Fibroblast of skin of scalp (primary cell): ENCODE measurements at regions not wholly inside any gene's neighbourhood (a gene's known extent, or its start where the extent isn't known, plus 50 kb on each side); places are given as distances from the start of the nearest gene placed in this dataset.

Experiments used
- DNase-seq: peaks from one replicate; pipeline ENCODE4 v3.0.0-alpha.2; 2013

- peak; percentile 11 for DNase-seq
Measured at GRCh38 chr15:29601811-29602210, 220.5 kb downstream of the TJP1 start.

DNA sequence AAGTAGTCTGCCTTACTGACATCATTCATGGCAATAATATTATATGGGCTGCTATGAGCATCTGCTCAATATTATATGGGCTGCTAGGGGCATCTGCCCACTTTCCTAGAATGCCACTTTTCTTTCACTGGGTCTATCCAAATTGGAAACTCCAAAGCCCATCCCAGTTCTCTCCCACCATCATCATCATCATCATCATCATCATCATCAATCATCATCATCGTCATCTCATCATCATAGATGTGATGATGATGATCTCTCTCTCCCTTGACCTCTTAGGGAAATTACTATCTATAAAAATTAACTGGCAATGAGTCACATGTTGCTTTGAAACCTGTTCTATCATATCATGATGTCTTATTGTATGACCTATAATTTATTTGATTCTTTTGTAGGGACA lies 222.0 kb downstream of the TJP1 start:
- no peak for DNase-seq

GRCh38 chr15:29596266-29596665 lies 226.0 kb downstream of the TJP1 start:
- DNase-seq: peak; percentile 68

- DNase-seq: no peak
Measured at GRCh38 chr15:29593629-29594028, 228.6 kb downstream of the TJP1 start.

GRCh38 chr15:29593111-29593510 lies 229.2 kb downstream of the TJP1 start:
- no peak for DNase-seq

- DNase-seq: no peak
Measured at GRCh38 chr15:29590701-29591100, 231.6 kb downstream of the TJP1 start.

DNA sequence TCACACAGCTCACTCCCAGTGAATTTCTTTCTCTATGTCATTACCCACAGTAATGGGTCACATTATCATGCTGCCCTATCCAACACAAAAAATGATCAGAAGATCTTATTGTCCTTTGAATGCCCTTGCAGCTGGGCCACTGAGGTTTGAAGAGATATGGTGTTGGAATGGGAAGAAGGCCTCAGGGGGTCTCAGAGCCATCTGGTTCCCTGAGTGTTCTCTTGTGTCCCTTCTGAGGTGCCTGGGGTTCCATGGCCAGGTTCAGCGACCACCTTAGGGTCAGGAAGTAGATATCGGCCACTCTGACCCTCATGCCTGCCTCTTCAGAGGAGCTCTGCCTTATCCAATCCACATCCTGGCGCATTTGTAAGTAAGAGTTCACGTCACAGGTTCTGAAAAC lies 232.3 kb downstream of the TJP1 start:
- no peak for DNase-seq

DNA sequence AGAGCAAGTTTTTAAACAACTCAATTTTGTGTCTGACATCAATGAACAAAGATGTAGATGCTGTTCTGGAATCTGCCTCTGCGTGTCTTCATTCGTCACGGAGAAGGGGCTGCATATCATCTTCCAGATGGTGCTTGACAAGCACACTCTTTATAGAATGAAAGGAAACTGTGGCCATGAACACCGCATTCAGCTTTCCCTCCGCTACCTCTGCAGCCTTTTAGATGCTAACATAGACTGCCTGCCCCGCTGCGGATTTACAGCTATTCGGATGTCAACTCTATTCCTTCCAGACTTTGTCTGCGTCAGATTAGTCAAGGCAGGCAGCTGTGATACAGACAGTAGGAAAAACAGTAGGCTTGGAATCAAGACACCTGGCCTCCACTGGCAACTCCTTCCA lies 232.9 kb downstream of the TJP1 start:
- peak; percentile 8 for DNase-seq

DNA sequence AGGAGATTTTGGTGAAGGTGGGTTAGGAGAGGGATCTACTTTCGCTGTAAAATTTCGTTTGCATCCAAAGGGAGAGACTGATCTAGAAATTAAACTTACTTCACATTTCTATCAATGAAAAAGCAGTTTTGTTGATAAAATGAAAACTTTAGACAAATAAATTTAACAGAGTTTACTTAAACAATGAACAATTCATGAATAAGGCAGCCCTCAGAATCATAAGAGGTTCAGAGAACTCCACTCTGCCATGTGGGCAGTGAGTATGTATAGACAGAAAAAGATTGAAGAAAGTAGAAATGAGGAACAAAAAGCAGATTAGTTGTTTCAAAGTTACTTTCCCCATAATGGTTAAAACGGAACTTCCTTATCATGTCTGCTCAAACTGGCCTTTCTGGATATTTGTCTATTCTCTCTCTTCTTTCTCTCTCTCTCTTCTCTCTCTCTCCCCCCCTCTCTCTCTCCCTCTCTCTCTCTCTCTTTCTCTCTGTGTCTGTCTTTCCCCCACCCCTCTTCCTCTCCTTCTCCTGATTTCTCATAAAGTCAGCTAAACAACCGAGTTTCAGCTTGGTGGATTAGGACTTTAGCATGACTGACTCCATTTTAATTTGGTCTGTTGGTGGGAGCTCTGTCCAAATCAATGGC lies 248.9 kb downstream of the TJP1 start:
- DNase-seq: no peak

- no peak for DNase-seq
Measured at GRCh38 chr15:29571792-29572431, 250.4 kb downstream of the TJP1 start.

GRCh38 chr15:29570948-29571791 lies 251.1 kb downstream of the TJP1 start:
- peak; percentile 26 for DNase-seq

DNA sequence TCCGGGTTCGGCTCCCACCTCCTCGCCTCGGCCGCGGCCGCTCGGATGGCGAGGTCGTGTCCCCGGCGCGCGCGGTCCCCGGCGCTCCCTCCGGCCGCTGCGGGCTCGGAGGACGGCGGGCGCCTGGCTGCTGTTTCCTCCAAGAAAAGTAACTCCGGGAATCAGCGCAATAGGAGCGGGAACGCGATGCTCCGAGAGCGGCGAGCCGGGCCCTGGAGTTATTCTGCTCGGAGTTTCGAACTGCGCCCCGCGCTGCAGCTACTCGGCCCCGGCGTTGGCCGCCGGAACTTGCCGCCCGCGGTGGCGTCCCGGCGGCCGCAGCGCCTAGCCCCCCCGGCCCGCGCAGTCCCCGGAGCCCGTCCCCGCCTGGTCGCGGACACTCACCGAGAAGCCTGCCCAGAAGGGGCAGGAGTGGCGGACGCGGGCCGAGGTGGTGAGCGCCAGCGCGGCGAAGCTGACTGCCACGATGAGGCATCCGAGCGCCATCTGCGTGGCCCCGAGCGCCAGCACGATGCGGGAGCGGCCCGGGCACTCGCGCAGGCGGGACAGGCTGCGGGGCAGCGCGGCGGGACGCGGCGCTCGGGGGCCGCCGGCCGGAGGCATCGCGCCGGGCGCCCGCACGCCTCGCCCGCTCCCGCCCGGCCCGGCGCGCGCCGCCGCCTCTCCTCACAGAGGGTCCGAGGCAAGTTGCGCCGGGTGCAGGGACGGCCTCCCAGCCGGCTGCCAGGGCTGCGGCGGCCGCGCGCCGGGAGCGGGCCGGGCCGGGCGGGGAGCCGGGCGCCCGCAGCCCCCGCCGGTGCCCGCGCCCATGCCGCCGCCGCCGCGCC lies 251.9 kb downstream of the TJP1 start:
- peak; percentile 26 for DNase-seq

- DNase-seq: no peak
Measured at GRCh38 chr15:29569533-29570092, 252.7 kb downstream of the TJP1 start.

- peak; percentile 15 for DNase-seq
Measured at GRCh38 chr15:29568840-29569532, 253.3 kb downstream of the TJP1 start.

GRCh38 chr15:29567336-29567735 lies 254.9 kb downstream of the TJP1 start:
- no peak for DNase-seq

GRCh38 chr15:29566914-29567313 lies 255.4 kb downstream of the TJP1 start:
- DNase-seq: no peak

DNA sequence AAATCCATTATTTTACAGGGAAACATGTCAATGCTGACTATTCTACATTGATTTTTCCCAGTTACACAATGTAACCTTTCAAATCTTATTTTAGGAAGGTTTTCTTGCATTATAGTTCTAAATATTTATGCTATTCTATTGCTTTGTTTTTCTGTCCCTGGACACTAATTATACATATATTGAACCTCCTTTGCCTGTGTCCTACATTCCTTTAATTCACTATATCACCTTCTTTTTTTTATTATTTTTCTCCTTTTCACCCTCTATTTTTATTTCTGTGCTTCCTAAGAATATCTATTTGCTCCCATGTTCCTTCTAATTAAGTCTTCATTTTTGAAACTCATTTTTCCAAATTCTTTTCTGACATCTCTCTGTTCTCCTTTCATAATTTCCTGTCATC lies 259.2 kb downstream of the TJP1 start:
- DNase-seq: no peak

DNA sequence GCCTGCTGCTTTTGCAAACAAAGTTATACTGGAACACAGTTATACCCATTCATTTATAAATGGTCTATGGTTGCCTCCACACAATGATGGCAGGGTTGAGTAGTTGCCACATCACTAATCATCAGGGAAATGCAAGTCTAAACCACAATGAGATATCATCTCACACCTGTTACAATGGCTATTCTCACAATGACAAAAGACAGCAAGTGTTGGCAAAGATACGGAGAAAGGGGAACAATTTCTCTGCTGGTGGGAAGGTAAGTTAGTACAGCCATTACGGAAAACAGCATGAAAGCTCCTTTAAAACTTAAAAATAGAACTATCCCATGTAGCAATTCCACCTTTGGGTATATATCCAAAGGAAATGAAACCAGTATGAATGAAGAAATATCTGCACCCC lies 261.4 kb downstream of the TJP1 start:
- no peak for DNase-seq

DNA sequence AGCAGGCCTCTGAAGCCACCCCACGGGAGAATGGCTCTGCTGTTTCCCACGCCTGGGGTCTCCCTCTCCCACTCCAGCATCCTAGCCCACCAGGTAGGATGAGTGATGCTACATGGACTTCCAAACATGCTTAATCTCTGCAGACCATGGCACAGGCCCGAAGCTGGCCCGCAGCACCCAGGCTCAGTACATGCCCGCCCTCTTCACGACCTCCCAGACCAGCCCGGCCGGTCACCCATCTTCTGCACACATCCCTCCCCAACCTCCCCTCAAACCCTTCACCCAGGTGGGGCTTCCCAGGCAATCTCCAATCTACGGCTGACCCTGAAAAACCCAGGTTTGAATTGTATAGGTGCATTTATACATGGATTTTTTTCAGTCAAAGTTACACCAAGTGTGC lies 264.0 kb downstream of the TJP1 start:
- no peak for DNase-seq

DNA sequence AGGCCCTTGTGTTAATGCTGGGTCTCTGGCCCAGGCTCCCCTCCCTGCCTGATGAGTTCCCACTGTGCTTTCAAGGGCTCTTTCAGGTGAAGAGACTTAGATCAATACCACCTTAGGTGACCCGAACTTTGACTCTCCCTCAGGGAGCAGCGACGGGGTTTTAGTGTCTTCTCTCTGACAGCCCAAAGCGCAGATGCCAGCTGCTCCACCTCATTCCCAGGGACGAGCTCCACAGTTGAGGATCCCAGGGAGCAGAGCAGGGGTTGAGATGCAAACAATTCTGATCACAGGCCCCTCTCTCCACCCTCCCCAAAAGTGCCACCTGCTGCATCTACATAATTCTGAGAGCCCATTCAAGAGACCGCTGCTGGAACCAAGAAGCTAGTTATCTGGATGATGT lies 265.1 kb downstream of the TJP1 start:
- no peak for DNase-seq

- DNase-seq: peak; percentile 61
Measured at GRCh38 chr15:29556380-29556779, 265.9 kb downstream of the TJP1 start.

DNA sequence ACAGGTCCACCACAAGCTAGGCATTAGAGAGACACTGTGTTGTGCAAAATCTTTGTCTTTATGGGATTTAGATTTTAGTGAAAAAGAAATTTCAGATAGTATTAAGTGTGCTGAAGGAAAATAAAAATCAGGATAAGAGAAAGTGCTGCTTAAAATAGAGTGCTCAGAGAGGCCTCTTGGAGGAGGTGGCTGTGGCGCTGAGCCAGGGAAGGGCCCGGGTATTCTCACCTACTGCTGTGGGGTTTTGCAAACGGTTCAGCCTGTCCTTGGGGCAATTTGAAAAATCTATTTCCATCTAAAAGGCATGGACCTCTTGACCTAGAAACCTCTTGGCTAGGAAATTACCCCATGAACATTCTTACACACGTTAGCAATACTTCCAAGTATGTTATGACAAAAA lies 267.7 kb downstream of the TJP1 start:
- peak; percentile 32 for DNase-seq
